H9 (cell line): ENCODE measurements at regions not wholly inside any gene's neighbourhood (a gene's known extent, or its start where the extent isn't known, plus 50 kb on each side); places are given as distances from the start of the nearest gene placed in this dataset.

Source experiments
- DNase-seq: peaks from one replicate; pipeline ENCODE4 v3.0.0-alpha.2; 2017
- H2AFZ ChIP-seq: one replicate; pipeline ENCODE4 v1.6.1; 2013; ENCODE audit warnings: mild to moderate bottlenecking, low read length, control low read depth, moderate library complexity
- H2AK5ac ChIP-seq: 2 replicates; pipeline ENCODE4 v1.6.1; 2013; ENCODE audit warnings: low read length, control low read depth, mixed read lengths; ENCODE audit not compliant: insufficient read length
- H2BK120ac ChIP-seq: one replicate; pipeline ENCODE4 v1.6.1; 2013; ENCODE audit warnings: low read depth, mild to moderate bottlenecking, low read length, control low read depth, inconsistent platforms; ENCODE audit not compliant: poor library complexity, severe bottlenecking
- H2BK12ac ChIP-seq: 2 replicates; pipeline ENCODE4 v1.6.1; 2013; ENCODE audit warnings: low read length, control low read depth, mixed read lengths, low read depth; ENCODE audit not compliant: insufficient read length
- H2BK15ac ChIP-seq: 2 replicates; pipeline ENCODE4 v1.6.1; 2013; ENCODE audit warnings: low read depth, low read length, control low read depth
- H2BK20ac ChIP-seq: one replicate; pipeline ENCODE4 v1.6.1; 2013; ENCODE audit warnings: low read depth, mild to moderate bottlenecking, low read length, control low read depth, inconsistent platforms; ENCODE audit not compliant: poor library complexity, severe bottlenecking
- H2BK5ac ChIP-seq: 2 replicates; pipeline ENCODE4 v1.6.1; 2013; ENCODE audit warnings: low read length, control low read depth, mixed read lengths; ENCODE audit not compliant: insufficient read length
- H3K14ac ChIP-seq: 2 replicates; pipeline ENCODE4 v1.6.1; 2013; ENCODE audit warnings: low read length, control low read depth; ENCODE audit not compliant: insufficient read depth
- H3K18ac ChIP-seq: 2 replicates; pipeline ENCODE4 v1.6.1; 2013; ENCODE audit warnings: low read depth, mild to moderate bottlenecking, mixed read lengths, low read length, control low read depth; ENCODE audit not compliant: insufficient read length
- H3K23ac ChIP-seq: 2 replicates; pipeline ENCODE4 v1.6.1; 2013; ENCODE audit warnings: low read length, control low read depth, mixed read lengths, low read depth; ENCODE audit not compliant: insufficient read length
- H3K23me2 ChIP-seq: 2 replicates; pipeline ENCODE4 v1.6.1; 2013; ENCODE audit warnings: low read depth, mild to moderate bottlenecking, mixed read lengths, low read length, control low read depth; ENCODE audit not compliant: insufficient read length, poor library complexity, severe bottlenecking
- H3K27ac ChIP-seq: 2 replicates; pipeline ENCODE4 v1.5.1; 2013; ENCODE audit warnings: low read length, control low read depth, mixed read lengths, low read depth; ENCODE audit not compliant: insufficient read length
- H3K27me3 ChIP-seq: 2 replicates; pipeline ENCODE4 v1.6.1; 2013; ENCODE audit warnings: low read length, control low read depth, inconsistent platforms; ENCODE audit not compliant: insufficient read depth
- H3K4ac ChIP-seq: 2 replicates; pipeline ENCODE4 v1.6.1; 2013; ENCODE audit warnings: low read depth, mild to moderate bottlenecking, control low read depth, inconsistent platforms, low read length, moderate library complexity
- H3K4me1 ChIP-seq: 2 replicates; pipeline ENCODE4 v1.6.1; 2013; ENCODE audit warnings: low read length, control low read depth, inconsistent platforms; ENCODE audit not compliant: insufficient read depth
- H3K4me2 ChIP-seq: 2 replicates; pipeline ENCODE4 v1.6.1; 2013; ENCODE audit warnings: low read length, control low read depth, mixed read lengths; ENCODE audit not compliant: insufficient read length, insufficient read depth
- H3K56ac ChIP-seq: 2 replicates; pipeline ENCODE4 v1.6.1; 2013; ENCODE audit warnings: low read depth, mild to moderate bottlenecking, mixed read lengths, low read length, control low read depth; ENCODE audit not compliant: insufficient read length
- H3K79me1 ChIP-seq: 2 replicates; pipeline ENCODE4 v1.6.1; 2013; ENCODE audit warnings: low read depth, mild to moderate bottlenecking, moderate library complexity, low read length, control low read depth, inconsistent platforms; ENCODE audit not compliant: insufficient read depth, poor library complexity, severe bottlenecking
- H3K79me2 ChIP-seq: 2 replicates; pipeline ENCODE4 v1.6.1; 2013; ENCODE audit warnings: low read length, control low read depth, inconsistent platforms; ENCODE audit not compliant: insufficient read depth
- H3K9ac ChIP-seq: 2 replicates; pipeline ENCODE4 v1.6.1; 2013; ENCODE audit warnings: low read length, control low read depth, mixed read lengths; ENCODE audit not compliant: insufficient read length; ENCODE audit errors: extremely low read depth
- H3K9me3 ChIP-seq: one replicate; pipeline ENCODE4 v1.6.1; 2013; ENCODE audit warnings: low read depth, low read length, inconsistent platforms; ENCODE audit not compliant: control insufficient read depth
- H3T11ph ChIP-seq: one replicate; pipeline ENCODE4 v1.6.1; 2013; ENCODE audit warnings: mild to moderate bottlenecking, low read length, control low read depth, inconsistent platforms
- H4K20me1 ChIP-seq: one replicate; pipeline ENCODE4 v1.6.1; 2013; ENCODE audit not compliant: control insufficient read depth, insufficient read length, insufficient read depth
- H4K5ac ChIP-seq: 2 replicates; pipeline ENCODE4 v1.6.1; 2013; ENCODE audit warnings: low read depth, mild to moderate bottlenecking, mixed read lengths, low read length, control low read depth; ENCODE audit not compliant: insufficient read length
- H4K8ac ChIP-seq: replicated peaks from 2 replicates; pipeline ENCODE4 v1.6.1; 2013; ENCODE audit warnings: low read length, control low read depth, mixed read lengths, low read depth; ENCODE audit not compliant: insufficient read length
- H4K91ac ChIP-seq: 2 replicates; pipeline ENCODE4 v1.6.1; 2013; ENCODE audit warnings: low read depth, mild to moderate bottlenecking, moderate library complexity, mixed read lengths, low read length, control low read depth; ENCODE audit not compliant: insufficient read length
- H3K27ac Mint-ChIP-seq, 3 experiments: 2 replicates in 2 of 3; 3 replicates in 1 of 3; pipeline ENCODE4 v1.8.0; 2020 to 2021; ENCODE audit warnings: mixed read lengths in 3 of 3, mild to moderate bottlenecking in 1 of 3, moderate library complexity in 1 of 3
- H3K27me3 Mint-ChIP-seq: 2 replicates; pipeline ENCODE4 v1.8.0; 2021; ENCODE audit warnings: low read depth, mild to moderate bottlenecking, moderate library complexity, mixed read lengths
- H3K36me3 Mint-ChIP-seq, 3 experiments: 2 replicates in 2 of 3; 3 replicates in 1 of 3; pipeline ENCODE4 v1.8.0; 2020 to 2021; ENCODE audit warnings: low read depth in 3 of 3, mixed read lengths in 3 of 3; ENCODE audit not compliant: insufficient read depth in 1 of 3
- H3K4me1 Mint-ChIP-seq, 2 experiments: 2 replicates each; pipeline ENCODE4 v1.8.0; 2020; ENCODE audit warnings: mixed read lengths in 2 of 2
- H3K4me3 Mint-ChIP-seq, 2 experiments: 2 replicates in 1 of 2; 3 replicates in 1 of 2; pipeline ENCODE4 v1.8.0; 2020 to 2021; ENCODE audit warnings: mild to moderate bottlenecking in 2 of 2, mixed read lengths in 2 of 2, moderate library complexity in 1 of 2
- H3K9me3 Mint-ChIP-seq, 2 experiments: 2 replicates in 1 of 2; 3 replicates in 1 of 2; pipeline ENCODE4 v1.8.0; 2020; ENCODE audit warnings: mild to moderate bottlenecking in 2 of 2, mixed read lengths in 2 of 2, moderate library complexity in 1 of 2
- CTCF ChIP-seq: fragments of 200-600 bp; sonication (generic); conservative IDR thresholded peaks from 3 replicates; pipeline ENCODE4 v1.8.0; 2021; ENCODE audit warnings: antibody characterized with exemption, mild to moderate bottlenecking
- WGBS: extraction: QIAGEN DNeasy Blood & Tissue Kit; methylation state at CpG from one replicate; pipeline ENCODE4 v1.1.7; 2013; ENCODE audit warnings: missing lambda C conversion rate, low lambda C conversion rate, mixed read lengths; ENCODE audit not compliant: insufficient read length; ENCODE audit errors: extremely low coverage; 5-methylcytosine and 5-hydroxymethylcytosine counted together

GRCh38 chr10:32211046-32211363 is 136.0 kb downstream of the EPC1 start:
- H3K79me1 ChIP-seq: no peaks in the 10 kb centered on the region
- no CpG with 5 or more reads among the region's 3 CpGs for WGBS
- no peaks in the 10 kb centered on the region for H4K20me1 ChIP-seq
- no peak overlapping the region for H2BK120ac ChIP-seq
- no peak overlapping the region for H2BK12ac ChIP-seq
- no peak overlapping the region for H3T11ph ChIP-seq
- H4K8ac ChIP-seq: no peak overlapping the region
- H3K27ac ChIP-seq: no peak overlapping the region
- H3K27me3 Mint-ChIP-seq: peaks cover 1% of the 10 kb centered on the region; the same call in 1 of the 2 replicates
- no peak overlapping the region for H2BK15ac ChIP-seq
- H3K79me2 ChIP-seq: no peaks in the 10 kb centered on the region
- H3K18ac ChIP-seq: no peak overlapping the region
- H3K4me1 ChIP-seq: no peaks in the 10 kb centered on the region
- no peak overlapping the region for H3K14ac ChIP-seq
- H3K4me2 ChIP-seq: no peak overlapping the region
- H3K9me3 ChIP-seq: no peaks in the 10 kb centered on the region
- H3K56ac ChIP-seq: no peak overlapping the region
- H3K27ac Mint-ChIP-seq: no peak overlapping the region
- no peak overlapping the region for H3K4me3 Mint-ChIP-seq
- no peak for DNase-seq
- H3K9me3 Mint-ChIP-seq: no peaks in the 10 kb centered on the region
- no peak overlapping the region for H2AK5ac ChIP-seq
- H3K4me1 Mint-ChIP-seq: no peaks in the 10 kb centered on the region
- no peaks in the 10 kb centered on the region for H3K23me2 ChIP-seq
- no peak overlapping the region for H3K9ac ChIP-seq
- H3K27me3 ChIP-seq: no peaks in the 10 kb centered on the region
- no peak for TF ChIP-seq CTCF
- H4K91ac ChIP-seq: no peak overlapping the region
- H2BK20ac ChIP-seq: no peak overlapping the region
- no peak overlapping the region for H3K4ac ChIP-seq
- H4K5ac ChIP-seq: no peak overlapping the region
- no peak overlapping the region for H2AFZ ChIP-seq
- no peak overlapping the region for H3K23ac ChIP-seq
- no peak overlapping the region for H2BK5ac ChIP-seq
- H3K36me3 Mint-ChIP-seq: no peaks in the 10 kb centered on the region
